ENCODE measurements at regions not wholly inside any gene's neighbourhood (a gene's known extent, or its start where the extent isn't known, plus 50 kb on each side); places are given as distances from the start of the nearest gene placed in this dataset.

DNA sequence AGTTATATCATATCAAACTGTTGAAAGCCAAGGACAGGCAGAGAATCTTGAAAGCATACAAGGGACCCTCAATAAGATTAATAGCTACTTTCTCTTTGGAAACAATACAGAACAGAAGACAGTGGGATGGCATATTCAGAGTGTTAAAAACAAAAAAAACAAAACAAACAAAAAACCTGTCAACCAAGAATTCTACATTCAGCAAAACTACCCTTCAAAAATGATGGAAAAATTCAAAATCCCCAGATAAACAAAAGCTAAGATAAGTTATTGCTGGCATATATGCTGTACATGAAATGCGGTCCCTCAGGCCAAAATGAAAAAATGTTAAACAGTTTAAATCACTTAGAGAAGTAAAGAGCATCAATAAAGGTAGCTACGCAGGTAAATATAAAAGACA lies 425.1 kb downstream of the ACTL7B start:
- TF ChIP-seq, protein P1, sequence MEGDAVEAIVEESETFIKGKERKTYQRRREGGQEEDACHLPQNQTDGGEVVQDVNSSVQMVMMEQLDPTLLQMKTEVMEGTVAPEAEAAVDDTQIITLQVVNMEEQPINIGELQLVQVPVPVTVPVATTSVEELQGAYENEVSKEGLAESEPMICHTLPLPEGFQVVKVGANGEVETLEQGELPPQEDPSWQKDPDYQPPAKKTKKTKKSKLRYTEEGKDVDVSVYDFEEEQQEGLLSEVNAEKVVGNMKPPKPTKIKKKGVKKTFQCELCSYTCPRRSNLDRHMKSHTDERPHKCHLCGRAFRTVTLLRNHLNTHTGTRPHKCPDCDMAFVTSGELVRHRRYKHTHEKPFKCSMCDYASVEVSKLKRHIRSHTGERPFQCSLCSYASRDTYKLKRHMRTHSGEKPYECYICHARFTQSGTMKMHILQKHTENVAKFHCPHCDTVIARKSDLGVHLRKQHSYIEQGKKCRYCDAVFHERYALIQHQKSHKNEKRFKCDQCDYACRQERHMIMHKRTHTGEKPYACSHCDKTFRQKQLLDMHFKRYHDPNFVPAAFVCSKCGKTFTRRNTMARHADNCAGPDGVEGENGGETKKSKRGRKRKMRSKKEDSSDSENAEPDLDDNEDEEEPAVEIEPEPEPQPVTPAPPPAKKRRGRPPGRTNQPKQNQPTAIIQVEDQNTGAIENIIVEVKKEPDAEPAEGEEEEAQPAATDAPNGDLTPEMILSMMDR (IDR thresholded peaks at IDR 0.05; ENCODE audit: low read depth, low read length) = no peak
- TF ChIP-seq POLR2A (IDR thresholded peaks at IDR 0.05; ENCODE audit: extremely low read depth, insufficient read length) = no peak
- TF ChIP-seq, protein P2, sequence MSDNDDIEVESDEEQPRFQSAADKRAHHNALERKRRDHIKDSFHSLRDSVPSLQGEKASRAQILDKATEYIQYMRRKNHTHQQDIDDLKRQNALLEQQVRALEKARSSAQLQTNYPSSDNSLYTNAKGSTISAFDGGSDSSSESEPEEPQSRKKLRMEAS (IDR thresholded peaks at IDR 0.05; ENCODE audit: low read depth, low read length) = no peak
